Activated CD4-positive, alpha-beta T cell treated with anti-CD3 and anti-CD28 coated beads for 36 hours (primary cell): ENCODE measurements at regions not wholly inside any gene's neighbourhood (a gene's known extent, or its start where the extent isn't known, plus 50 kb on each side); places are given as distances from the start of the nearest gene placed in this dataset.

Experiments used
- ATAC-seq: fragments of 200-7000 bp; cut with Tn5 transposase; one replicate; pipeline ENCODE4 v1.10.0; 2021; ENCODE audit warnings: mild to moderate bottlenecking, moderate library complexity
- CTCF ChIA-PET: fragments of 350-600 bp; sonication (Branson Sonifier 250); formaldehyde crosslinking; loops from one replicate; lab custom pipeline; 2021; ENCODE audit warnings: antibody characterized with exemption; lab: Charles Lee
- POLR2A ChIA-PET: fragments of 350-600 bp; sonication (Branson Sonifier 250); formaldehyde crosslinking; loops from one replicate; lab custom pipeline; 2021; ENCODE audit warnings: antibody characterized with exemption, inconsistent platforms; lab: Charles Lee
- DNase-seq: peaks from one replicate; pipeline ENCODE4 v3.0.0-alpha.2; 2020
- H3K27ac Mint-ChIP-seq: one replicate; pipeline ENCODE4 v1.8.0; 2021; ENCODE audit warnings: mixed read lengths
- H3K27me3 Mint-ChIP-seq: one replicate; pipeline ENCODE4 v1.8.0; 2021; ENCODE audit warnings: mixed read lengths
- H3K36me3 Mint-ChIP-seq: one replicate; pipeline ENCODE4 v1.8.0; 2021; ENCODE audit warnings: low read depth, mixed read lengths
- H3K4me1 Mint-ChIP-seq: one replicate; pipeline ENCODE4 v1.8.0; 2021; ENCODE audit warnings: mixed read lengths
- H3K4me3 Mint-ChIP-seq: one replicate; pipeline ENCODE4 v1.8.0; 2021; ENCODE audit warnings: mild to moderate bottlenecking, moderate library complexity, mixed read lengths
- H3K9me3 Mint-ChIP-seq: one replicate; pipeline ENCODE4 v1.8.0; 2021; ENCODE audit warnings: low read depth, mixed read lengths
- intact Hi-C, 2 experiments: fragments of 100-400 bp; cut with DNase I in 1 of 2; cut with micrococcal nuclease in 1 of 2; formaldehyde crosslinking; loops; one replicate each; pipeline versions ENCODE4 v1.14.2 to v1.15.1; 2022 to 2024; cut with DNase I, micrococcal nuclease

DNA sequence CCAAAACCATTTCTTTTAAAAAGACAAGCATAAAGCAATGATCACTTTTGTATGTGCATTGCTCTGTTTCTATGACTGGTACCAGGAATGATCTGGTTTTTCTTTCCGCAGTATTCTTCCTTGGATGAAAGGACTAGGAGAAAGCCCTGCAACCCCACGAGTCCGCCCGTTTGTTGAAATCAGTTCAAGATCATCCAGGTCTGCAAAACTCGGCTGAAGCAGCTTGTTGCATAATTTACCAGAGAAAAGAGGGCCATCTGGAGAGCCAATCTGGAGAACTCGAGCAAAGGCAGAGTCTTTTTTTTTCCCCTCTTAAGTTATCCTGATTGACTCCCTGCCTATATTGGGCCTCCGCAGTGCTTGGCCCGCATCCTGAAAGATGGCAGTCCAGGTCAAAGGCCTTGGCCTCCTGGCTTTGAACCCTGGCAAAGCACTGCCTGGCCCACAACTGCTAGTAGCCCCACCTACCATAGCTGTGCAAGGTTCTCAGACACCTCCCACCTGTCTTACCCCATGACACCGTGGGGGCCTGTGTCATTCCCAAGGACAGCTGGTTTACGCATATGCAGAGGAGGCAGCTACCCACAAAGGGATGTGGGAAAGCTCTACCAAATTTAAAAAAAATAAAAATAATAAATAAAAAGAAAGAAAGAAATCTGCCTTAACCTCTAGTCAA is 572.2 kb downstream of the INHBA start:
- H3K4me1 Mint-ChIP-seq = no peaks in the 10 kb centered on the region
- no peaks in the 10 kb centered on the region for H3K36me3 Mint-ChIP-seq
- no peak for ATAC-seq
- no peak overlapping the region for H3K27ac Mint-ChIP-seq
- intact Hi-C loops = no loop called here
- POLR2A ChIA-PET = no interaction called here
- no peaks in the 10 kb centered on the region for H3K27me3 Mint-ChIP-seq
- CTCF ChIA-PET = interaction anchor here (0.6 kb wide), 1 partner anchor 18 kb away, joined by 3 read pairs; no protein-coding TSS in a partner anchor
- H3K4me3 Mint-ChIP-seq = no peak overlapping the region
- DNase-seq = no peak
- H3K9me3 Mint-ChIP-seq = no peaks in the 10 kb centered on the region

DNA sequence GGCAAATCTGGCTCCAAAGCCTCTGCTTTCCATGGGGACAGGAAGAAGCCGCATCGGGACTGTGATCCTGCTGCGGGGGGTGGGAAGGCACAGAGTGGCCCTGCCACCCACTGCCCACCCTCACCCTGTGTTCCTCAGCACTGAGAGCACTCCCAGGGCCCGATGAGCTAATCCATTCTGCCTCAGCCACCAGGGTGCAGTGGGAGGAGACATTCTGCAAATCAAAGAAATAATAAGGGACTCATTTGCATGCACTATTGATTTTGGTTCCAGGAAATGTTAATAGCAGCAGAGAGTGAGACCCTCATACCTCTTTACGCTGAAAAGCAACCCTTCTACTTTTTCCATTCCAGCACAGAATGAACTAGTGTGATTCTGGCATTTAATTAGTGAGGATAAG is 572.8 kb downstream of the INHBA start:
- Mint-ChIP-seq H3K4me1 (no peaks in the 10 kb centered on the region), H3K9me3 (no peaks in the 10 kb centered on the region), H3K27me3 (no peaks in the 10 kb centered on the region), H3K27ac (no peak overlapping the region), H3K36me3 (no peaks in the 10 kb centered on the region), H3K4me3 (no peak overlapping the region)
- POLR2A ChIA-PET = no interaction called here
- ATAC-seq (no peak), DNase-seq (no peak)
- intact Hi-C loops = no loop called here
- CTCF ChIA-PET = interaction anchor here (0.6 kb wide), 1 partner anchor 17 kb away, joined by 3 read pairs; no protein-coding TSS in a partner anchor

DNA sequence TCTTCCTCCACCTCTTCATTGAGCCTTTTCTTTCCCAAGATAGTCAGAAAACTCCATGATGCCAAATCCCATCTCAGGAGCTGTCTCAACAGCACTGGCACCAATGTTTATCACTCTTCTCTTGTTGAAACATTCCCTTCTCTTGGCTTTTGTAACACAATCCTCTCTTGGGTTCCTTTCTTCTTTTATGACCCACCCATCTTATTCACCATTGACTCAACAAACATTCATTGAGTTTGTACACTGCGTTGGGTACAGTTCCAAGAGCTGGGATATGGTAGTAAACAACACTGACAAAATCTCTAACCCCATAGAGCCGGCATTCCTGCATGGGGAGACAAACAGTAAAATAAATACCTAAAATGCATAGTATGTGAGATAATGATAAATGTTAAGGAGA is 577.5 kb downstream of the INHBA start:
- Mint-ChIP-seq H3K36me3 (no peaks in the 10 kb centered on the region), H3K4me1 (no peaks in the 10 kb centered on the region), H3K4me3 (no peak overlapping the region), H3K9me3 (no peaks in the 10 kb centered on the region), H3K27me3 (no peaks in the 10 kb centered on the region), H3K27ac (no peak overlapping the region)
- ChIA-PET CTCF (no interaction called here), POLR2A (no interaction called here)
- ATAC-seq (no peak), DNase-seq (no peak)
- intact Hi-C loops = no loop called here

DNA sequence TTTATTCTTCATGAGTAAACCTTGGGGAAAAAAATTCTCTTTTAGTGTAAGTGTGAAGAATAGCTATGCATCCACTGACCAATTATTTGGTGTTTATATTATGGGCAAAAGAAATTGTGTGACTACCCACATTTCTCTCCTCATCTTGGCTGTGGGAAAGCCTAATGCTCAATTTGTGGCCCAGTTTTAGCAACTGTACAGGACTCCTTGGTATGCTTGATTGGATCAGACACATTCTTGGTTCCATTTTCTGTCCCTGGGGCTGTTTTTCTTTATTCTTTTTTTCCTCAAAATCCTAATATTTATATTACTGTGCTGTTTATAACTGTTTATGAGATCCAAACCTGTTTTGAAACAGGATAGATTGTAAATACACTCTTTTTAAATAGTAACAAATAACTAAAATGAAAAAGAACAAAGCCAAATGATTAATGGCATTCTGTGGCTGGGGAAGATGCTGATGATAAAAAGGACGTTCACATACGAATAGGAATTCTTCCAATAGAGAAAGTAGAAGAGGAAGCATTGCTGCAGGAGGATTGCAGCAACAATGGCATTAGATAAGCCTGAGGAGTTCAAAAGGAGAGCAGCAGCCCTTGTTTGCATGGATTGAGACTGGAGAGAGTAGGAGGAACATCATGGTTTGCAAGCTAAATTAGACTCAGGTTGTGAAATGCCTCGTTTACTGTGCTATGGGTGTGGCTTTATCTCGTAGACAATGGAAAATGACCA is 580.5 kb downstream of the INHBA start:
- ATAC-seq = no peak
- intact Hi-C loops = no loop called here
- Mint-ChIP-seq H3K4me1 (no peaks in the 10 kb centered on the region), H3K27ac (no peak overlapping the region), H3K4me3 (no peak overlapping the region), H3K36me3 (no peaks in the 10 kb centered on the region), H3K27me3 (no peaks in the 10 kb centered on the region), H3K9me3 (peaks cover 4% of the 10 kb centered on the region)
- POLR2A ChIA-PET = no interaction called here
- CTCF ChIA-PET = no interaction called here
- no peak for DNase-seq

DNA sequence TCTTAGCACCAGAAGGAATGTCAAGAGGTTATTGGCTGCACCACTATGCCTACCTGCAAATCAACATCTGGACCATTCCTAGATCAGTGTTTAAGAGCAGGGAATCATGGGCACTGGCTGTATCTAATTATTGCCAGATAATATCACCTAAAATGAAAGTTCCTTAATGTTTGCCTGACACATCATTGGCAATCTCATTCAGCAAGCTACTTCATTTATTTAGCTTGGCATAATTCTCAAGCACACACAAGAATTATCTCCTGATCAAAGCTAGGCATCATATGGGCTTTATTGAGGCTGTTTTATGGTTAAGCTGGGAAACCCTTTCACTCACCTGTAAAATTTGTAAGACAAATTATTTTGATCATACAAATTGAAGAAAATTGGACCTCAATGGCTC is 581.7 kb downstream of the INHBA start:
- ChIA-PET CTCF (no interaction called here), POLR2A (no interaction called here)
- Mint-ChIP-seq H3K4me3 (no peak overlapping the region), H3K36me3 (no peaks in the 10 kb centered on the region), H3K9me3 (peaks cover 4% of the 10 kb centered on the region), H3K27ac (no peak overlapping the region), H3K4me1 (no peaks in the 10 kb centered on the region), H3K27me3 (no peaks in the 10 kb centered on the region)
- DNase-seq (no peak), ATAC-seq (no peak)
- intact Hi-C loops = no loop called here

DNA sequence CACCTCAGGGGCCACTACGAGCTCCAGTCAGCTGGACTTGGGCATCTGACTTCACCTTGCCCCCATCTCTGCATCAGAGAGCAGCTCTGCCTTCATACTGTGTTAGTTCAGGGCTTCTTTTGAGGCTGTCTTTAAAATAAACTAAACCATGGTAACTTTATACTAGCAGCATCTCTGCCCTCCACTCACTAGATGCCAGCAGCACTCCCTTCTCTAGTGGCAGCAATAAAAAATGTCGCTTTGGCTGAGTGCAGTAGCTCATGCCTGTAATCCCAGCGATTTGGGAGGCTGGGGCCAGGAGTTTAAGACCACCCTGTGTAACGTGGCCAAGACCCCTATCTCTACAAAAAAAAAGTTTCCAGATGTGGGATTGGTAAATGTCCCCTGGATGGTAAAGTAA is 584.4 kb downstream of the INHBA start:
- ATAC-seq (no peak), DNase-seq (no peak)
- Mint-ChIP-seq H3K27me3 (no peaks in the 10 kb centered on the region), H3K36me3 (no peaks in the 10 kb centered on the region), H3K27ac (no peak overlapping the region), H3K4me1 (no peaks in the 10 kb centered on the region), H3K9me3 (peaks cover 4% of the 10 kb centered on the region), H3K4me3 (no peak overlapping the region)
- intact Hi-C loops = no loop called here
- ChIA-PET CTCF (interaction anchor here (0.6 kb wide), 1 partner anchor 437 kb away, joined by 3 read pairs; no protein-coding TSS in a partner anchor), POLR2A (no interaction called here)

DNA sequence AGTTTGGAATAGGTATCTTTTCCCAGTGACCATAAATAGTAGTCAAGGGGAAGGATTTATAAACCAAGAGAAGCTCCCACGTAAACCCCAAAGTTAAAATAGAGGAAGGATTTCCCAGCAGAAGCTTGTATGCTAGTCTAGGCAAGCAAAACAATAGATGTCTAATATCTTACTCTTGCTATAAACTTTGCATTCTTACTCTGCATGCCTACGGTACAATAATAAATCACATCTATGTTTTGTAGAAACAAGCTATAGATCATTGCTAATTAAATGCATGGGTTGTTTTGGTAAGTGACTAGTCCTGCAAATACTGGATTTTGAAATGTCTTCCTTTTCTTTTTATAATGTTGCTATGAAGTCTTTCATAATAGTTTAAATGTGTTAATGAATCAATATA is 585.5 kb downstream of the INHBA start:
- Mint-ChIP-seq H3K36me3 (no peaks in the 10 kb centered on the region), H3K4me1 (no peaks in the 10 kb centered on the region), H3K9me3 (peaks cover 4% of the 10 kb centered on the region), H3K4me3 (no peak overlapping the region), H3K27me3 (no peaks in the 10 kb centered on the region), H3K27ac (no peak overlapping the region)
- CTCF ChIA-PET = no interaction called here
- POLR2A ChIA-PET = no interaction called here
- DNase-seq (no peak), ATAC-seq (no peak)
- intact Hi-C loops = no loop called here

DNA sequence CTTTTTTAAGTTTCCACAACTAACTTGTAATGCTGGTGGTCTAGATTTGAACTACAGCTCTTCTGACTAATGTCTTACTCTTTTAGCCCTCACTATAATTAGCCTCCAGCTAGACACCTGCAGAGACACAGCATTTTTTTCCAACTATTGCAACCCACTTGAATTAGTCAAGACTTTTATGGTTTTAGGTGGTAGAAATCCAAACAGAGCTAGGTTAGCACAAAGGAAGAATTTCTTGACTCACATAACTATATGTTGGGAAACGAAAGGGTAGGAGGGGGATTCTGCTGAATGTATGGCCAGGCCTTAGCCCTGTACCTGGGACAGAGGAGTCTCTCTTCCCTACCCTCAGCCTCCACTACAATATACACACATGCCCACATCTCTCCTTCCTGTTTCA is 586.1 kb downstream of the INHBA start:
- POLR2A ChIA-PET = no interaction called here
- CTCF ChIA-PET = no interaction called here
- intact Hi-C loops = no loop called here

DNA sequence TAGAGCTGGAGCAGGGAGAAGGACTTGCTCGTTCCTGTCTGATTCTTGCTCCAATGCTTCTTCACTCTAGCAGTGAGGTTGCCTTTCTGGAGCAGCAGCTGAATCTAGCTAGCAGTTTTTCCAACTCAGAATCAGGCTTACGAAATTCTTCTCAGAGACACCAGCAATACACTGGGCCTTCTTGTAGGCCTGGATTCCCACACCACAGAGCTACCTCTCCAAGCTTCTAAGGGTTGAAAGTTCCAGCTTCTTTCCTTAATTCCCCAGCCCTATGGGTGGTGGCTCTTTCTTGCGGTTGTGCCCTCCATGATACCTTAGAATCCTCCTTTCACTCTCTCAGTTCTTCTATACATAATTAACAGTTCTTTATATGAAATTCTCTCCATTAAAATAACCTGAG is 586.6 kb downstream of the INHBA start:
- DNase-seq (no peak), ATAC-seq (no peak)
- no peaks in the 10 kb centered on the region for H3K27me3 Mint-ChIP-seq
- no peak overlapping the region for H3K27ac Mint-ChIP-seq
- no peaks in the 10 kb centered on the region for H3K4me1 Mint-ChIP-seq
- H3K36me3 Mint-ChIP-seq = no peaks in the 10 kb centered on the region
- peaks cover 4% of the 10 kb centered on the region for H3K9me3 Mint-ChIP-seq
- ChIA-PET POLR2A (no interaction called here), CTCF (no interaction called here)
- no peak overlapping the region for H3K4me3 Mint-ChIP-seq
- intact Hi-C loops = no loop called here

More for the DNA sequence above, 586.1 kb downstream of the INHBA start:
- H3K27ac Mint-ChIP-seq = no peak overlapping the region
- DNase-seq (no peak), ATAC-seq (no peak)
- no peak overlapping the region for H3K4me3 Mint-ChIP-seq
- H3K27me3 Mint-ChIP-seq = no peaks in the 10 kb centered on the region
- H3K4me1 Mint-ChIP-seq = no peaks in the 10 kb centered on the region
- peaks cover 4% of the 10 kb centered on the region for H3K9me3 Mint-ChIP-seq
- no peaks in the 10 kb centered on the region for H3K36me3 Mint-ChIP-seq

DNA sequence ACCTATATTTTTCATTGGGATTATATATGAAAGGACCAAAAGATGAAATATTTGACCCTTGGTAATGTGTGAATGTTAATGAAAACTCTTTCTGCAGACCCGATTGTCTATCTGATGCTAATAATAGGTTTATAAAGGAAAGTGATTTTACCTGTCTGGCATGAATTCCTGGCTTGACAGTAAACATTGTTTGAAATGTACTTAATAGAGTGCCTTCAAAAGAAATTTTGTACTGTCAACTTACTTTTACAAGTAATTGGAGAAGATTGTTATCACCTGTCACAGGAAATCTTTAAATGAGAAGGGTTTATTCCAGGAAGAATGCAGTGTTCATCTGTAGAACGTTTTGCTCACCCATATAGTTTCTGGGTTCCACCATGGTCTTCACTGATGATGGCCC is 588.2 kb downstream of the INHBA start:
- no peak for ATAC-seq
- intact Hi-C loops = no loop called here
- POLR2A ChIA-PET = no interaction called here

DNA sequence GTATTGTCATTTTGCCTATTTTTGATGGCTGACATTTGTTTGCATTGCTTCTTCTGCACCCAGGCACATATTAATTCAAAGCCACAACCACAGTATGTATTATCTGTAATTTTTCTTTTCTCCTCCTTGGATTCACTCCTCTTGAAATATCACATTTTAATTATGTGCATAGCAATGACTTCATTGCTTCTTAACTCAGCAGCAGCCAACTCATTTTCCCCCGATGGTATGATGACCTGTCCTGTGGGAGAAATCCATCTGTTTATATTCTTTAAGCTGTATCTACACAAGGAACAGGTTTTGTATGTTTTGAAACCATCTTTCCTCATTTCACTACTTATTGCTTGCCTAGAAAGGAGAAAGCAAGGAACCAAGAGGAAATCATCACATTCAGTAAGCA is 588.8 kb downstream of the INHBA start:
- ChIA-PET CTCF (no interaction called here), POLR2A (no interaction called here)
- Mint-ChIP-seq H3K27me3 (no peaks in the 10 kb centered on the region), H3K36me3 (no peaks in the 10 kb centered on the region), H3K27ac (no peak overlapping the region), H3K9me3 (no peaks in the 10 kb centered on the region), H3K4me3 (no peak overlapping the region), H3K4me1 (no peaks in the 10 kb centered on the region)
- no peak for DNase-seq
- intact Hi-C loops = no loop called here
- ATAC-seq = no peak

More for the DNA sequence above, 588.2 kb downstream of the INHBA start:
- no peak for DNase-seq
- no peak overlapping the region for H3K27ac Mint-ChIP-seq
- CTCF ChIA-PET = no interaction called here
- no peak overlapping the region for H3K4me3 Mint-ChIP-seq
- no peaks in the 10 kb centered on the region for H3K36me3 Mint-ChIP-seq
- H3K9me3 Mint-ChIP-seq = peaks cover 4% of the 10 kb centered on the region
- H3K27me3 Mint-ChIP-seq = no peaks in the 10 kb centered on the region
- H3K4me1 Mint-ChIP-seq = no peaks in the 10 kb centered on the region

DNA sequence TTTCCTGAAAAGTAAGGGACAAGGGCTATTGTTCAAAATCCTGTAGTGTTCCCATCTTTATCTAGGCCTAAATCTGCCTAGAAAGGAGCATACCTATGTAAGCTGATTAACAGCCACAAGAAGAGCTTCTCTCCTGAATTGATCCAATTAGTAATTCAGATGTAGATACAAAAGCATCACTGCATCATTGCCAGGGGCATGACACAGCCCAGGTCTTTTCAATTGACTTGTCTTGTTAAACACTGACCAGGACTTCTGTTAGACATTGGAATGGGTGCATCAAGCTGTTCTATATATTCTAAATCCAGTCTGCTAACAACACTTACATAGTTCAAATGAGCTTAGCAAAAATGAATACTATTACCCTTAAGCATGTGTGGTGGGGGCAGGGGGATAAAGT is 589.2 kb downstream of the INHBA start:
- ChIA-PET POLR2A (no interaction called here), CTCF (no interaction called here)
- intact Hi-C loops = no loop called here
- H3K27ac Mint-ChIP-seq = no peak overlapping the region
- H3K9me3 Mint-ChIP-seq = no peaks in the 10 kb centered on the region
- H3K4me3 Mint-ChIP-seq = no peak overlapping the region
- H3K36me3 Mint-ChIP-seq = no peaks in the 10 kb centered on the region
- no peaks in the 10 kb centered on the region for H3K27me3 Mint-ChIP-seq
- H3K4me1 Mint-ChIP-seq = no peaks in the 10 kb centered on the region
- DNase-seq (no peak), ATAC-seq (no peak)
